Fibroblast of skin of right biceps (primary cell): ENCODE measurements at regions not wholly inside any gene's neighbourhood (a gene's known extent, or its start where the extent isn't known, plus 50 kb on each side); places are given as distances from the start of the nearest gene placed in this dataset.
"Not testable (repeated sequence)": the region's sequence is repeated elsewhere in the genome, so short reads cannot be mapped to it uniquely, and the experiment has no call there.

Source experiments
- DNase-seq: peaks from one replicate; pipeline ENCODE4 v3.0.0-alpha.2; 2013

GRCh38 chr1:206365271-206365670, 105.0 kb upstream of the IKBKE start:
- peak; percentile 57 for DNase-seq

DNA sequence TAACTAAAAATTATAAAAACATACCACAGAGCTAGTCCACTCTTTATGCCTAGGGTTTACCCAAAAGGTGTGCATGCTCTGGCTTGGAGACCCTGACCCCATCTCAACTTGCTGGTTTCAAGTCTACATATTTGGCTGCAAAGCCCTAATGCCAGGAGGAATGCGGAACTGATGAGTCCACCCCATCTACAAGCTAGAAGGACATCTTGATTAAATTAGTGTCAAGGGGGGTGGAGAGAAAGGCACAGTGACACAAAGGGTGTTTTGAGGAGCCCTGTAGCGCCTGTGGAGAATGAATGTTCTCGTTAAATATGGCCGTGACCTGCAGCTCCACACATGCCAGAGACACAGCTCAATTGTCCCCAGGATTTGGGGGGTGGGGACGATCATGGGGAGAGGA, 104.1 kb upstream of the IKBKE start:
- peak; percentile 89 for DNase-seq

GRCh38 chr1:206366772-206367171, 103.5 kb upstream of the IKBKE start:
- not testable (repeated sequence) for DNase-seq

DNA sequence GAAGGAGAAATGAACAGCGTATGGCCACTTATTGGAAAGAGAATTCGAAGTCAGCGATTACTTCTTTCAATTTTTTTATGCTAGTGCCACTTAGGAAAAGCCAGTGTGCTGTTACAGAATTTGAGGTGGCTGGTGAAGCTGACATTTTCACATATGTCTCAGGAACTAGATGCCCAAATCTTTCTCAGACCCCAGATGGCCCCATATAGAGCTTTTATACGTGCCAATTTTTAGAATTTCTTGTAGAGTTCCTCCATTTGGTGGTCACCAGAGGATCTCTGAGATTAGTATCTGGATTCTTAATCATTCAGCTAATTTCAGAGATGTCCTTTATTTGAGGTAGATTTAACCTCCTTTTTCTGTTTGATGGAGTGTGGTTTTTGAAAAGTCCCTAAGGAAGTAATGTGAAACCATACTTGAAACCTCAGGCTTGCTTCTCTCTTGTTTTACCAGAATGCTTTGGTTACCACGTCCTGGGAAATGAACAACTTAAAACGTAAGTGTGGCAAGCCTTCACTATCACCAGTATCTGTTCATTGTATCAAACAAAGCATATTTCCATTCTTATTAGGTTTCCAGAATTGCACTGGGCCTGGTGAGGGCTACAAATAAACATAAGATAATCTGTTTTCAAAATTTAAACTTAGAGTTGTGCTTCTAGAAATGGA, 102.2 kb upstream of the IKBKE start:
- DNase-seq, result not testable (repeated sequence)

DNA sequence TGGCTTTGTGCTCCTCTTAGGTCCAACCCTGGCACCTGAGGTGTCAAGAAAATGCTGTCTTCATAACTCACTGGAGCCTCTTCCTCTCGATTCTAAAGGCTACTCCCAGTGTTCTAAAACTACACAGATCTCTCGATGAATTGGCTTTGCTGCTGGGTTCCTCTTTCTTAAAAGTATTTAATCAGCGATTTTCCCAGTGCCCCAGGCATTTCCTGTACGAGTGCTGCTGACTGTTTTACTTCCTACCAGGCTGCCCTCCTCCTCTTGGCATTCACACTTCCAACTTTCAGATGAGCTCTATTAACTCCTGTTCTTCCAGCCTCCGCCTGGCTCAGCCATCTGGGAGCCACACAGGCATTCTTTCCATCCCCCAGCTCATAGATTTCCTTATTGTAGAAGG, 95.6 kb upstream of the IKBKE start:
- DNase-seq, result not testable (repeated sequence)

DNA sequence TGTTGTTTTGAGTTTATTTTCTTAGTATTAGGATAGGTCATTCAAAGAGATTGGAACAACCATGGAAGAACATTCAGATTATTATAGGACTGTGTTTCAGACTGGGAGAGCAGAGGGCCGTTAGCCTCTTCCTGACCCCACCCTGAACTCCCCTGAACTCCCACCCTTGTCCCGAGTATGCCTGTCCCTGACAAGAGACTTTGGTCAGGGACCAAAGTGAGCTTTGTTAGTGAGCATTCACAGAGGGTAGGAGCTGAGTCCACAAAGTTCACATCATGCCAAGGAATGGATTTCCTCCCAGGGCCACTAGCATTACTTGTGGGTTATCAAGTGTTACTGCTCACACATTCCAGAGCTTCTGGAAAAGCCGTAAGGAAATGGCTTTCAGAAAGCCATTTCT, 94.7 kb upstream of the IKBKE start:
- not testable (repeated sequence) for DNase-seq

DNA sequence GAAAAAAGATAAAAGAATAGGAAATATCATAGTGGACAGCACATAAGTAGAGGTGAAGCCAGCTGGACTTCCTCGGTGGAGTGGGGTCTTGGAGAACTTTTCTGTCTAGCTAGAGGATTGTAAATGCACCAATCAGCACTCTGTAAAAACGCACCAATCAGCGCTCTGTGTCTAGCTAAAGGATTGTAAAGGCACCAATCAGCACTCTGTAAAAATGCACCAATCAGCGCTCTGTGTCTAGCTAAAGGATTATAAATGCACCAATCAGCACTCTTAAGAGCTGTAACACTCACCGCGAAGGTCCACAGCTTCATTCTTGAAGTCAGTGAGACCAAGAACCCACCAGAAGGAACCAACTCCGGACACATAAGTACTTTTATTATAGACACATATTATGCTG, 91.8 kb upstream of the IKBKE start:
- DNase-seq, result not testable (repeated sequence)

GRCh38 chr1:206379245-206379644, 91.0 kb upstream of the IKBKE start:
- not testable (repeated sequence) for DNase-seq

GRCh38 chr1:206380163-206380790, 90.0 kb upstream of the IKBKE start:
- DNase-seq, result peak; percentile 58

- peak; percentile 31 for DNase-seq
Observed at GRCh38 chr1:206380791-206381610, 89.3 kb upstream of the IKBKE start.

DNA sequence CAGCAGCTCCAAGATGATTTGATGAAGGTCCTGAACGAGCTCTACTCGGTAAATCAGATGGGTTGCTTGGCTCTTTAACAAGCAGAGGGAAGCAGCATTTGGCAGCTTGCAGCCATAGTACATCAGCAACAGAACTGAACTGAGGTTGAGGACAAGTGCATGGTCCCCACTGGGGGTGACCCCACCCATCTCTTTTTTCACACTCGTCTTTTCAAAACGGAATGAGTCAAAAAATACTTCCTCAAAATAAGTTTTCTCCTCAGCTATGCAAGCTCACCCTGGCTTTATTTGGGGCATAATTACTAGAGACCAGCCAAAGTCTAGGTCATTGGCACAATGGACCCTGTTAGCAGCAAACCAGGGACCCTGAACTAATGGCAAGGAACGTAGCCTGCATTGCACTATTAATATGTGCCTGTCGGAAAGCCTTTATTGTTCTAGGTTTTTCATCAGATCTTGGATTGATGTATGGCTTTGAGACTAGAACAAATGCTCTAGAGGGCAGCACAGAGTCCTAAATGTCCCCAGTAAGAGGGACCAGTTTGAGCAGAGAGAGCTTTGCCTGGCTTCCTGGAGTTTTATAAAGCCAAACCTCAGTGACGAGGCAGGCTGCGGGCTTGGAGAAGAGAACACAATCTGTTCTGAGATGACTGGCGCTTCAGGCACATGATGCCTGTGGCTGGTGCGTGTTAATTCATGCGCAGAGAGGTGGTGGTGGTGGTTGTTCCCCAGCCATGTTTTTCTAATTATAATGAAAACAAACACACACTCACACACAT, 86.1 kb upstream of the IKBKE start:
- peak; percentile 81 for DNase-seq

DNA sequence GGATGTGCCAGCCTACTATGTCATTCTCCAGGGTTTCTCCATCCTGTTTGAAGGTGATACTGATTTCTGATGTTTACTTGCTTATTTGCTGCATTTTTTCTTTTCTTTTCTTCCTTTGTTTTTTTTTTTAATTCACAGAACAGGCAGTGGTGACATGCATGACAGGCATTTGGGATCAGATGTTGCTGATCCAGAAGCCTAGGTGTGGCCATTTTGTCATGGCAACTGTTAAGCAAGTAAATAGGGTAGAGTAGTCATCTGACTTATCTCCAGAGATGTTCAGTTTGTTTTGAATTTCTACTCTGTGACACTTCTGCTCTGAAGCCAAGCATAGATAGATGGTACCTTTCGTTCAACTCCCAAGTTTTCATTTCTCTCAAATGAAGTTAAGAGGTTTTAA, 85.4 kb upstream of the IKBKE start:
- DNase-seq, result not testable (repeated sequence)

GRCh38 chr1:206387631-206388030, 82.6 kb upstream of the IKBKE start:
- not testable (repeated sequence) for DNase-seq

- not testable (repeated sequence) for DNase-seq
Observed at GRCh38 chr1:206391903-206392302, 78.4 kb upstream of the IKBKE start.

GRCh38 chr1:206397501-206397900, 72.8 kb upstream of the IKBKE start:
- not testable (repeated sequence) for DNase-seq

DNA sequence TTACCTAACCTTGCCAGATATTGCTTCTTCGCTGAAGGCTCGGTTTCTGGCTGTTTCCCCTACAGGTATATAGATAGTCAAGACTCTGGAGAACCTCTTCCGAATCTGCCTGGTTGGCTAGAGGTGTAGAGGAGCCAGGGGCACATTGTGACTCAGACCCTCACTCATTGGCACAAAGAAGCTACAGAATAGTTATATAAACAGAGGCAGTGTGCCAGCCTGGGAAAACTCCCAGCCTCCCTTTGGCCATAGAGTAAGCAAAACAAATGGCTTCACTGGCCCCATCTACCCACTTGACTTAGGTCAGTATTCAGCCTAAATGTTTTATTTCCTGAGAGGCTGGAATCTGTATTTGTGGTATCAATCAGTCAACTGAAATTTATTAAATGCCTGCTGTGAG, 72.0 kb upstream of the IKBKE start:
- DNase-seq, result not testable (repeated sequence)

DNA sequence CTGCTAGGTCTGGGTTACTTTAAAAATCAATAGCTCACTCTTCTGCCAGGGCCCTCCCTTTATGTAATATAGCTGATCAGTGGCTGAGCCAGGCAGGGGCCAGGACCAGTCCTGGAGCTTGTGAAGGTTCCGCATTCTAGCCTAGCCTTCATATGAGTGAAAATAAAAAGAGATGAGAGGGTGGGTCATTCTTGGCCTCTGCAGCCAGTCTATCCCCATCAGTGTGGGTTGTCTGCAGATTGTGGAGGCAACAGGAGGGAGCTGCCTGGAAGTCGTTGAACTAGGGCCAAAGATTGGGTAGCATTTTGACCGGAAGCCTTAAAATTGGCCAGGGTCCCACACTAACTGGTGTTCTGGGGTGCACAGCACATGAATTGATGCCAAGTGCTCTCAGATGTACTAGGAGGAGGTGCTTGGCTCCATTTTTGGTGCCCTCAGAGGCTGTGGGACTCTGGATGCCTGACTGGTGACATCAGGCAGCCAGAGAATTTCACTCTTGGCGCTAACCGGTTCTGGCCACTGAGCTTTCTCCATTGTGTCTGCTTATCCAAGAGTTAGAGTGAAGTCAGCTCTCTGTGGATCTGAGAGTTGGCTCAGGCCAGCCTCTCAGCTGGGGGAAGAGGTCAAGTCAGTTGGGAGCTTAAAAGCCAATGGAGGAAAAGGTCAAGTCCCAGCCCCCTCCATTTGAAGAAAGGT, 66.5 kb upstream of the IKBKE start:
- not testable (repeated sequence) for DNase-seq

- DNase-seq, result not testable (repeated sequence)
Observed at GRCh38 chr1:206404309-206405027, 65.8 kb upstream of the IKBKE start.

DNA sequence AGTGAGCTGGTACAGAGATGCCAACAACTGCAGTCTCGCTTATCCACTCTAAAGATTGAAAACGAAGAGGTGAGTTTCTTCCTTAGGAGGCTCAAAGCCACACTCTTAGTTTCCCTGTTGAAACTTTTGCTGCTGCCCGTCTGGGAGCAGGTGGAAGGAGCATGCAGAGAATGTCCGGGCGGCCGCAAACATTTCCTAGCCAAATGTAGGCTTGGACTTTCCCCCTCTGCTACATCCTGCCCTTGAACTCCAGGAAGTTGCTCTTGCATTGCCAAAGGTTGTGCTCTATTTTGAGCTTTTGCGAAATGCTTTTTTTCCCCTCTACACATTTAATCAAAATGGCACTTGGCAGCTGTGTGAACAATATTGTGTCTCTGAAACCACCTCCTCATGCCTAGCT, 65.0 kb upstream of the IKBKE start:
- DNase-seq, result not testable (repeated sequence)

GRCh38 chr1:206408371-206409288, 61.6 kb upstream of the IKBKE start:
- not testable (repeated sequence) for DNase-seq
